CD4-positive, alpha-beta T cell treated with Interferon alpha-2 for 1 hour (primary cell): ENCODE measurements at regions not wholly inside any gene's neighbourhood (a gene's known extent, or its start where the extent isn't known, plus 50 kb on each side); places are given as distances from the start of the nearest gene placed in this dataset.
A peak's percentile ranks its signal among the peaks of the same experiment; 100 is the strongest.

Source experiments
- DNase-seq, 2 donors: peaks; one replicate each; pipeline ENCODE4 v3.0.0-alpha.2; 2020 to 2022

GRCh38 chr5:159422910-159423309, 92.6 kb upstream of the IL12B start:
- no peak for DNase-seq

DNA sequence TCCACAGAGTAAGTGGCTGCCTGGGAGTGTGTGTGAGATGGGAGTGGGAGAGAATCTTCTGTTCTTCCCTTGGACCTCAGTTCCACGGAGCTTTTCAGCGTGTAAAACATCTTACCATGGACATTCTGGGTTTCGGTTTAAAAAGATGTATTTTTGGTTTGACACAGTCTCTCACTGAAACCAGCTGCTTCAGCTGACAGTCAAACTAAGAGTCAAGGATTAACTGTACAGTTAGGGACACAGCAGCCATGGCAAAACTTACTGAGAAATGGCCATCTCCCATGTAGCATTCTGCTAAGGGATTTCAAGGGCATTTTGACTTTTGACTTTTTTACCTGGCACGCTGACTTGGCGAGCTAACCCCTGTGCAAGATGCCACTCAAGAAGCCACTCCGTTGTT, 93.8 kb upstream of the IL12B start:
- no peak for DNase-seq

GRCh38 chr5:159426694-159427093, 96.4 kb upstream of the IL12B start:
- no peak for DNase-seq

- DNase-seq = no peak
These were observed 97.1 kb upstream of the IL12B start for GRCh38 chr5:159427180-159428012.

GRCh38 chr5:159430361-159431012, 100.2 kb upstream of the IL12B start:
- no peak for DNase-seq

DNA sequence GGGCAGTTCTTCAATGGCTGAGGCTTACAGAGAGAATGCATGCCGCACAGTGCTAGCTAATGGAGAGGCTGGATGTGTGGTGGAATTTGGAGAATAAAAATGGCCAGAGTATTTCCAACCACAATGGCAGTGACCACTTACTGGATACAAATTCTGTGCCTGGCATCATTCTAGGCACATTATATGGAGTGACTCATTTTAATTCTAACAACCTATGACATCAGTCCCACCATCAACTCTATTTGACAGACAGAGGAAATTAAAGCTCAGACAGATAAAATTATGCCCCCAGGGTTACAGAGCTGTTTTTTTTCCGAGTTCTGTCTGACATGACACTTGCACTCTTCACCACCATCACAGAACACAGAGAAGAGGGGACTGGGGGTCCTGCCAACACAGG, 105.6 kb upstream of the IL12B start:
- no peak for DNase-seq

DNA sequence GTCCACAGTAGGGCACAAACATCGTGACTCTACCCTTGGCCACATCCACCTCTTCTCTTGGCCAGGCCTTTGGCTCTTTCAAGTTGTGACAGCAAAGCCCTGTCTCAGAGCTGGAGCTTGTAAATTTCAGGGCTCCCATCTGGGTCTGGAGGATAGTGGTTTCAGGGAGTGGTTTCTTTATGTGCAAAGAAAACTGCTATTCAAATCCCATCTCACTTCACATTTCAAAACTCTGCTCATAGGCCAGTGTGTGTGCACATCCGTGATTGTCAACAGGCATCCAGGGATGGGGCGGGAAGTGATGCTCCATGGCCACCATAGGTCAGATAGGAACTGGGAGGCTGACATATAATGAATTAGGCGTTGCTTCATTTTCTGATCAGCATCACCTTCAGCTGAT, 107.8 kb upstream of the IL12B start:
- no peak for DNase-seq

- DNase-seq = no peak
These were observed 108.7 kb upstream of the IL12B start for GRCh38 chr5:159439002-159439401.

DNA sequence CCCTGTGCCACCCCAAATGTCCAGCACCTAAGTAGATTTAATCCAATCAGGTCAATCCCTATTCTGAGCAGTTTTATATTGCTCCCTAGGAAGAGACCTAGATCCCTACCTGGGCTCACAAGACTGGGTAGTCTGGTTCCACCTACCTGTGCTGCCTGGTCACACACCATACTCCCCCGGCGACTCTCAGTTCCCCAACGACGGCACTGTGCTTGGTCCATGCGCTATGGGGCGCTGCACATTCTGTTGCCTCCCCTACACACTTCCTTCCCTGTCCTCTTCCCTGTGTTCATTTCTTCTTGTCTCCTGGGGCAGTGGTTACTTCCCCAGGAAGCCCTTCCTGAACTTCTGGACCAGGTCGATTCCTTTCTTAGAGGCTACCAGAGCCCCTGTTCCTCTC, 109.9 kb upstream of the IL12B start:
- DNase-seq = no peak

DNA sequence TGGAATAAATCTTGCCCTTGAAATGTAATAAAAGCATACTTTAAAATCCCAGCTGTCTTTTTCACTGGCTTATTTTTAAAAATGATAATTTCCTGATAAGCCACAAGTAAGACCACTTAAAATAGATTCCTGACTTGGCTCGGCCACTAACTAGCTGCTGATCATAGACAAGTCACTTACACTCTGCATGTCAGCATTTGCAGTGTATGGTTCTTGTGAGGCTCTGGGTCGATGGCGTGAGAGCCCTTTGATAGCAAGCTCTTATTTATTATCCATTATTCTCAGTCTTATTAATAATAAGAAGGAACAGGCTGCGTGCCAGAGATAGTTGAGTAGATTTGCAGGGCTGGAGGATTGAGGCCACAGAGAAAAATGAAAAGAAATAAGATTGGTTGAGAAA, 110.7 kb upstream of the IL12B start:
- DNase-seq = no peak

DNA sequence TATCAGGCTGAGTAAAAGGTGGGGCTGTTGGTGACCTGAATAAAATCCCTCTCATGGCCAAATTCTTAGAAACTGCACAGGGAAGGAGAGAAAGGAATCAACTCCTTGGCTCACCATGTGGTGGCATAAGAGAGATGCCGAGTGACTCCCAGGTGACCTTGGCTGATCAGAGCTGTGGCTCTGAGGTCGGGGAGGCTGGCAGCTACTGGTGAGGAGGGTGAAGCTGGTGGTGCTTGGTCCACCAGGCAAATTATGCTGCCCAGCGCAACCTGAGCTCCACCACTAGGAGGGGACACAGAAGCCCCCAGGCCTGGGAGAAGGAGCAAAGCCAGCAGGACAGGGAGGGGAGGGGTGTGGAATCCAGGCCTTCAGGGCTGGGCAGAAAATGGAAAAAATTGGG, 111.2 kb upstream of the IL12B start:
- no peak for DNase-seq

DNA sequence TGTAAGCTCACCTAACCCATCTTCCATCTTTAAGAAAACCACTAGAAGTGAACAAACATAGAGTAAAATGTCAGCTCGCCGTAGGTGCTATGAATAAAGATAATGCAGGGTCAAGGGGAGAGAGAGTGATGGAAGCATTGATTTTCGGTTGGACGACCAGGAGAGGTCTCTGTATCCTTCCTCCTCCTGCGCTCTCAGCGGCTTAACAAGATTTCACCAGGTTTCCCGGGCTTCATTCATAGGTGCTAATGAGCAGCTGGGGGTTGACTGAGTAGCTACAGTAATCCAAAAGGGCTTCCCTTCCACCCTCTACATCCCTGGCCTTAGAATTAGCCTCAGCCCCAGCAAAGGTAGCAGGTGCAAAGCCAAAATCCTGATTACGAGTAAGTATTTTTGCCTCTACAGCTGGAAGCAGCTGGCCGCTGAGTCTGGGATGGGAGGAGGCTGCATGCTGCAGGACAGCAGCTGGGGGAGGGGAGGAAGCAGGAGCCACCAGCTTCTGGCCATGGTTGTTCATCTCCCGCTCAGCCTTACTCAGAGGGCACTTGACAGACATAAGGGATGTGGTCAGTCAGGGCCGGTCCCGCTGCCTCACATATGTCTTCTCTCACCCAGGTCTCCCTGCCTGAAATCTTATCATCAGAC, 112.0 kb upstream of the IL12B start:
- DNase-seq = no peak

DNA sequence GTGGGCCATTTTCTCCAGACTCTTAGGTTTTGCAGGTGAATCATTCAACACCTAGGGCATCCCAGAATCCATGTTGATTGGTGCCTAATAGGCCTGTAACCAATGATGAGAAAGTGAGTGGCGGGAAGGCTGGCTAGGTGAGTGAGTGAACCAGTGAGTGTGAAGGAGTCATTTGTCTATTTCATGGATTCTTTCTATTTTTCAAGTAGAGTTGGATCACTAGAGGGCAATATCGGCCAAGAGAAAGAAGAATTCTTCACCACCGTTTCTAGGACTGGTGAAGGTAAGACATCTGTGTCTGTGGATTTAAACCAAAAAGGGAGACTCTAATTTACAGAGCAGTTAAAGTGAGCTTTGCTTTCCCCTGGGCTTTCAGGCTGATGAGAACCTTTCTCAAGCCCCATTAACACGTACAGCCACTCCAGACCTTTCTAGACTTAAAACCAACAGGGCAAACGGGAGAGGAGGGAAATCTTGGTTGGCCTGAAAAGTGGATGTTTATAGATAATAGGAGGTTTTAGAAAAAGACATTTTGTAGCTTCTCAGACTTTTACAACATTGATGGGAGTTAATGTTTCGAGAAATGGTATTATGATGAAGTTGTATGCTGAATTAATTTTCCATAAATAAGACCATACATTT, 114.3 kb upstream of the IL12B start:
- DNase-seq = peak in 1 of 2 donors; percentile 54

- DNase-seq = no peak
These were observed 116.8 kb upstream of the IL12B start for GRCh38 chr5:159447116-159447515.

DNA sequence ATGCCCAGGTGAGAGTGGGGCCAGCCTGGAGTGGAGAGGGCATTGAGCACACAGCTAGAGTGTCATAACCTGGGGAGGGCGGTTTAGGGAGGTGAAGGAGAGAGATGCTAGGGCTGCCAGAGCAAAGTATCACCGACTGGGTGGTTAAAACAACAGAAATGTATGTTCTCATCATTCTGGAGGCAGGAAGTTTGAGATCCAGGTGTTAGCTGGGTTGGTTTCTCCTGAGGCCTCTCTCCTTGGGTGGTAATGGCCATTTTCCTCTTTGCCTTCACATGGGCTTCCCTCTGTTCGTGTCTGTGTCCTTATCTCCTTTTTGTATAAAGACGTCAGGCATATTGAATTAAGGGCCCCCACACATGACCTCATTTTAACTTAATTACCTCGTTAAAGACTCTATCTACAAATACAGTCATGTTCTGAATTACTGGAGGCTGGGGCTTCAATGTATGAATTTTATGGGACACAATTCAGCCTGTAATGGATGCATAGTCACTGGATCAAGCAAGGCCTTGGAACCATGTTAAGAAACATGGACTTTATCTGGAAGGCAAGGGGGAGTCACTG, 118.6 kb upstream of the IL12B start:
- no peak for DNase-seq

DNA sequence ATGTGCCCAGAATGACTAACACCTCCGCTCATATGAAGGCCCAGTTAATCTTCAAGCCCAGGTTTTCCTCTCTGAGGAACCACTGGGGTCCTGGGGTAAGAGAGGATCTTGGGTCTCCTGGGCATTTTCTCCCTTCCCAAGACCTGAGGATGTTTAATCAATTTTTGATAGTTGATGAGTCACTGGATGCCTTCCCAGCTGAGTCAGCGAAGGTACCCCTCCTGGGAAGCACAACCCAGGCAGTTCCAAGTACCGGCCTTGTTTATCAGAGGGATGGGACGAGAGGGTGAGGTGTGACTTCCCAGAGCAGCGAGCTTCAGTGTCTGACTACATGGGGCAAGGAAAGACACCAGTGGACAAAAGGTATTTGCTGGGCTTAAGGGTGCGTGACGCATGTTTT, 119.6 kb upstream of the IL12B start:
- DNase-seq = no peak

DNA sequence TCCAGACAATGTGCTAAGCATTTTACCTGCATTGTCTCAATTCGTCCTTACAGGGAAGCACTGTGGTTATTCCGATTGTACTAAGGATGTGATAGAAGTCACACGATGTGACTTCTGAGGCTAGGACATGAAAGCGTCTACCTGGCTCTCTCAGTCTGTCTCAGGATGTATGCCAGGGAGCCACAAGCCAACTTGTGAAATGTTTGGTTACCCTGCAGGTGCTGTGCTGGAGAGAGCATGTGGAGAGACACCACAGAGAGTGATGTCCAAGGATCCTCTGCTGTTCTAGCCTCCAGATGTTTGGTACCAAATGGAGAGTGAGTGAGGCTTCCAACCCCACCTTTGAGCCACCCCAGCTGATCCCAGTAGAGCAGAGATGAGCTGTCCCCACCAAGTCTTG, 120.1 kb upstream of the IL12B start:
- no peak for DNase-seq

GRCh38 chr5:159451197-159452052, 121.1 kb upstream of the IL12B start:
- DNase-seq = no peak

DNA sequence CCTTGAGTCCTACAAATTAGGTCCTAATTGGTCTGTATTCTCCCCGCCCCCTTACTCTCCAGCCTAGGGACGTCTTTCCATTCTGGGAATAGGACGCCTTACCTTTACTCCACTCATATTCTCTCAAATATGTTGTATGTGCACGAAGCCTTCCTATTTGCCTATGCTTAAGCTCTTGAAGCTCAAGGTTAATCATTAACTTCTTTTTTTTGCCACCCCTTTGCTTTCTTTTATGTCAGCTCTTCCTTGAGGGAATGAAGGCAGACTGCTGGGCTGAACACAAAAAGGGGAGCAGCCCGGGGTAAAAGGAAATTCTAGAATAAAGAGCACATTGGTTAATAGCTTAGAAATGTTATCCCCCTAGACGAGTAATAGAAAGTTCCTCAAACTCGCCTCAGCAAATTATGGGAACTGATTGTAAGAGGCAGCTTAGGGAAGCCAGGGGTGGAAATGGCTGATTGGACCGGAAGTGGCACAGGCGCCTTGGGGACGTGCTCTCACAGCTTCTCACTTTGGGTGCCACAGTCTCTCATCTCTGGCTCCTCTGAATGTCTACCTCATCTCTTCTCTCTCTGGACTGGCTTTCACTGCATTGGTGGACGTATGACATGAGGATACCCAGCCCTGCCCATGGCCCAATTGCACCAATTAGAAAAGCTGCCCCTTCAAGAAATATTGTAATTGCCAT, 122.3 kb upstream of the IL12B start:
- no peak for DNase-seq

DNA sequence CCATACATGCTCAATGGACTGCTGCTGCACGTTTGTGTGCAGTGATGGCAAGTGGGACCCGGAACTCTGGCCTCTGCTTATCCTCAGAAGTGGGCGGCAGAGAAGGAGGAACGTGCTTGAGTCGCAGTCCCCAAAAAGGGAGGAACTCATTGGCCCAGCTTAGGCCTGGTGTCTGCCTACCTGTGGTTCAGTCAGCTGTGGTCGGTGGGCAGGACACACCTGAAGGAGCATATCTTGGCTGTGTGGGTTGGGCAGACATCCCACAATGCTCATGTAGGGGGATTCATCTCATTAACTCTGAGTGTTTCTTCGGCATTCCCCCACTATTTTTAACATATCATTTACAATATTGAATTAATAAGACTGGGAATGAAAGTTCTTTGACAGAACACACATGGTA, 122.9 kb upstream of the IL12B start:
- DNase-seq = no peak

DNA sequence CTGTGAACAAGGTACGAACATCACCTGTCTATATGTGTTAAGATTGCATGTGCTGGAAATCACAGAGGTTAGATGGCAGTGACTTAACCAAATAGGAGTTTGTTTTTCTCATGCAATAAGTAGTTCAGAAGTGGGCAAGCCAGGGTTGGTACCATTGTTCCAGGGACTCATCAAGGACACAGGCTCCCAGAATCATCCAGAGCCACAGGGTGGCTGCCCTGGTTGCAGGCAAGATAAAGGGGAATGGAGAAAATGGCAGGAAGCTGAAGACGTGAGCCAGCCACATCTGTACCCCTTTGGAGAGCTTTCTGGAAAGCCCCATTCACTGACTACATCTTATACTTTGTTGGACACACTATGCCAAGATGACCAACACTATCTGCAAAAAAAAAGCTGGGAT, 126.0 kb upstream of the IL12B start:
- no peak for DNase-seq
